ENCODE measurements at regions not wholly inside any gene's neighbourhood (a gene's known extent, or its start where the extent isn't known, plus 50 kb on each side); places are given as distances from the start of the nearest gene placed in this dataset.

DNA sequence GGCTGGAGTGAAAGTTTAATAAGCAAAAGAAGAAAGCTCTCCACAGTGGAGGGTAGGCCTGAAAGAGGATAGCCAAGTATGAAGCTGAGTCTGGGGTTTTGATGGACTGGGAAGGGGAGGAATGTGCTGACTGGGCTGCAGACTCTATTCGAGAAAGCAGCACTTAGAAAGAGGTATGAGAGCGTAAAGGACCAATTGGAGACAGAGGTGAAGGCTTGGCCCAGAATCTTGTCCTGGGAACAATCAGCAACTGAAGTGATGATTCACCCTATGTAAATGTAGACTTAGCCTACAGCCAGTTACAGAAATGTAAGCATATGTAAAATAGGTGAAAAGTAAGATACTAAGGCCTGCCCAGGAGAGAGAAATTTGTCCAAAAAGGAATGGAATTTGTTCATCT is 111.2 kb upstream of the HSFY2 start:
- TF ChIP-seq CTCF (IDR thresholded peaks at IDR 0.05) (no peak), TCF7L2 (IDR thresholded peaks at IDR 0.05; ENCODE audit: low read depth, low read length) (no peak), SIN3A (IDR thresholded peaks at IDR 0.05; ENCODE audit: borderline replicate concordance, insufficient read depth, low read depth, low read length) (no peak), POLR2AphosphoS5 (IDR thresholded peaks at IDR 0.05; ENCODE audit: low read depth, low read length) (no peak)
- TF ChIP-seq, protein P1, sequence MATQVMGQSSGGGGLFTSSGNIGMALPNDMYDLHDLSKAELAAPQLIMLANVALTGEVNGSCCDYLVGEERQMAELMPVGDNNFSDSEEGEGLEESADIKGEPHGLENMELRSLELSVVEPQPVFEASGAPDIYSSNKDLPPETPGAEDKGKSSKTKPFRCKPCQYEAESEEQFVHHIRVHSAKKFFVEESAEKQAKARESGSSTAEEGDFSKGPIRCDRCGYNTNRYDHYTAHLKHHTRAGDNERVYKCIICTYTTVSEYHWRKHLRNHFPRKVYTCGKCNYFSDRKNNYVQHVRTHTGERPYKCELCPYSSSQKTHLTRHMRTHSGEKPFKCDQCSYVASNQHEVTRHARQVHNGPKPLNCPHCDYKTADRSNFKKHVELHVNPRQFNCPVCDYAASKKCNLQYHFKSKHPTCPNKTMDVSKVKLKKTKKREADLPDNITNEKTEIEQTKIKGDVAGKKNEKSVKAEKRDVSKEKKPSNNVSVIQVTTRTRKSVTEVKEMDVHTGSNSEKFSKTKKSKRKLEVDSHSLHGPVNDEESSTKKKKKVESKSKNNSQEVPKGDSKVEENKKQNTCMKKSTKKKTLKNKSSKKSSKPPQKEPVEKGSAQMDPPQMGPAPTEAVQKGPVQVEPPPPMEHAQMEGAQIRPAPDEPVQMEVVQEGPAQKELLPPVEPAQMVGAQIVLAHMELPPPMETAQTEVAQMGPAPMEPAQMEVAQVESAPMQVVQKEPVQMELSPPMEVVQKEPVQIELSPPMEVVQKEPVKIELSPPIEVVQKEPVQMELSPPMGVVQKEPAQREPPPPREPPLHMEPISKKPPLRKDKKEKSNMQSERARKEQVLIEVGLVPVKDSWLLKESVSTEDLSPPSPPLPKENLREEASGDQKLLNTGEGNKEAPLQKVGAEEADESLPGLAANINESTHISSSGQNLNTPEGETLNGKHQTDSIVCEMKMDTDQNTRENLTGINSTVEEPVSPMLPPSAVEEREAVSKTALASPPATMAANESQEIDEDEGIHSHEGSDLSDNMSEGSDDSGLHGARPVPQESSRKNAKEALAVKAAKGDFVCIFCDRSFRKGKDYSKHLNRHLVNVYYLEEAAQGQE (IDR thresholded peaks at IDR 0.05; ENCODE audit: insufficient read depth in 1 of 2, low read depth in 2 of 2, low read length in 1 of 2): no peak
